ENCODE measurements at regions not wholly inside any gene's neighbourhood (a gene's known extent, or its start where the extent isn't known, plus 50 kb on each side); places are given as distances from the start of the nearest gene placed in this dataset.

- H3K9ac ChIP-seq, result no peak overlapping the region
- H4K20me1 ChIP-seq (ENCODE audit: low read depth), result no peaks in the 10 kb centered on the region
- H3K27me3 ChIP-seq, result peaks cover 73% of the 10 kb centered on the region
- no peaks in the 10 kb centered on the region for H3K9me3 ChIP-seq (ENCODE audit: low read depth)
- H3K4me3 ChIP-seq, result no peak overlapping the region
- H3K27ac Mint-ChIP-seq, result no peak overlapping the region
- DNase-seq (ENCODE audit: low spot score), result no peak
- TF ChIP-seq EZH2 (IDR thresholded peaks at IDR 0.05), result no peak
- no peak for TF ChIP-seq CTCF (IDR thresholded peaks at IDR 0.05)
- no peak for TF ChIP-seq EZH2phosphoT487 (IDR thresholded peaks at IDR 0.05)
- peaks cover 5% of the 10 kb centered on the region for H3K4me1 Mint-ChIP-seq
- no peak overlapping the region for H2AFZ ChIP-seq (replicated peaks)
- no peaks in the 10 kb centered on the region for H3K9me3 Mint-ChIP-seq
- no peak overlapping the region for H3K4me2 ChIP-seq
- H3F3A ChIP-seq (ENCODE audit: low read depth), result no peaks in the 10 kb centered on the region
- H3K27ac ChIP-seq, result no peak overlapping the region
- no peak overlapping the region for H3K4me3 Mint-ChIP-seq
- H3K79me2 ChIP-seq (ENCODE audit: low read depth), result no peaks in the 10 kb centered on the region
- H3K36me3 Mint-ChIP-seq, result no peaks in the 10 kb centered on the region
- peaks cover 13% of the 10 kb centered on the region for H3K27me3 Mint-ChIP-seq (ENCODE audit: insufficient read depth, low read depth)
- no peaks in the 10 kb centered on the region for H3K36me3 ChIP-seq
- peaks cover 3% of the 10 kb centered on the region for H3K4me1 ChIP-seq
Measured at GRCh38 chr12:132405742-132406251, 76.4 kb upstream of the GALNT9 start.

GRCh38 chr12:132404951-132405741, 75.8 kb upstream of the GALNT9 start:
- TF ChIP-seq EZH2 (IDR thresholded peaks at IDR 0.05) (no peak), EZH2phosphoT487 (IDR thresholded peaks at IDR 0.05) (no peak), CTCF (IDR thresholded peaks at IDR 0.05) (no peak)
- Histone ChIP-seq H4K20me1 (ENCODE audit: low read depth) (no peaks in the 10 kb centered on the region), H2AFZ (replicated peaks) (no peak overlapping the region), H3K36me3 (no peaks in the 10 kb centered on the region), H3K4me3 (no peak overlapping the region), H3K9ac (no peak overlapping the region), H3K9me3 (ENCODE audit: low read depth) (no peaks in the 10 kb centered on the region), H3K27me3 (peaks cover 80% of the 10 kb centered on the region), H3K4me1 (peaks cover 3% of the 10 kb centered on the region), H3K79me2 (ENCODE audit: low read depth) (no peaks in the 10 kb centered on the region), H3K27ac (no peak overlapping the region), H3K4me2 (no peak overlapping the region), H3F3A (ENCODE audit: low read depth) (no peaks in the 10 kb centered on the region)
- Mint-ChIP-seq H3K9me3 (no peaks in the 10 kb centered on the region), H3K4me3 (peak overlapping the region; percentile 35), H3K27me3 (ENCODE audit: insufficient read depth, low read depth) (peaks cover 13% of the 10 kb centered on the region), H3K36me3 (no peaks in the 10 kb centered on the region), H3K4me1 (peaks cover 5% of the 10 kb centered on the region), H3K27ac (peak overlapping the region; percentile 91)
- no peak for DNase-seq (ENCODE audit: low spot score)

- Histone ChIP-seq H2AFZ (replicated peaks) (no peak overlapping the region), H3K4me2 (no peak overlapping the region), H3K79me2 (ENCODE audit: low read depth) (no peaks in the 10 kb centered on the region), H3K27me3 (peaks cover 87% of the 10 kb centered on the region), H3K27ac (no peak overlapping the region), H3K36me3 (no peaks in the 10 kb centered on the region), H3K9me3 (ENCODE audit: low read depth) (no peaks in the 10 kb centered on the region), H4K20me1 (ENCODE audit: low read depth) (no peaks in the 10 kb centered on the region), H3K9ac (no peak overlapping the region), H3K4me1 (peaks cover 3% of the 10 kb centered on the region), H3K4me3 (no peak overlapping the region), H3F3A (ENCODE audit: low read depth) (no peaks in the 10 kb centered on the region)
- no peaks in the 10 kb centered on the region for H3K36me3 Mint-ChIP-seq
- H3K4me1 Mint-ChIP-seq, result peaks cover 5% of the 10 kb centered on the region
- TF ChIP-seq EZH2phosphoT487 (IDR thresholded peaks at IDR 0.05), result no peak
- TF ChIP-seq CTCF (IDR thresholded peaks at IDR 0.05), result no peak
- TF ChIP-seq EZH2 (IDR thresholded peaks at IDR 0.05), result no peak
- no peak for DNase-seq (ENCODE audit: low spot score)
- H3K27me3 Mint-ChIP-seq (ENCODE audit: insufficient read depth, low read depth), result peaks cover 13% of the 10 kb centered on the region
- no peak overlapping the region for H3K27ac Mint-ChIP-seq
- no peak overlapping the region for H3K4me3 Mint-ChIP-seq
- H3K9me3 Mint-ChIP-seq, result no peaks in the 10 kb centered on the region
Measured at GRCh38 chr12:132404435-132404855, 75.1 kb upstream of the GALNT9 start.
